ENCODE measurements at regions not wholly inside any gene's neighbourhood (a gene's known extent, or its start where the extent isn't known, plus 50 kb on each side); places are given as distances from the start of the nearest gene placed in this dataset.

GRCh38 chr2:120450196-120450820, 104.4 kb downstream of the INHBB start:
- peaks cover 100% of the 10 kb centered on the region for H3K27me3 Mint-ChIP-seq (ENCODE audit: low read depth)

More at GRCh38 chr2:120450196-120450820, 104.4 kb downstream of the INHBB start:
- no peak for DNase-seq
- no peak overlapping the region for H2BK12ac ChIP-seq (ENCODE audit: insufficient read length, low read depth, low read length)
- no peaks in the 10 kb centered on the region for H3K4me1 ChIP-seq (ENCODE audit: insufficient read depth, low read length)
- H2BK15ac ChIP-seq (ENCODE audit: low read depth, low read length) = no peak overlapping the region
- H3K18ac ChIP-seq (ENCODE audit: insufficient read length, low read depth, low read length) = no peak overlapping the region
- Mint-ChIP-seq H3K4me3 (no peak overlapping the region), H3K4me1 (peaks cover 0 to under 1% of the 10 kb centered on the region in 2 experiments; a peak in 2 of 4 replicates), H3K36me3 (ENCODE audit: insufficient read depth in 1 of 3, low read depth in 3 of 3) (no peaks in the 10 kb centered on the region), H3K27ac (no peak overlapping the region), H3K9me3 (no peaks in the 10 kb centered on the region; a peak in 1 of 5 replicates)
- no peaks in the 10 kb centered on the region for H3K79me2 ChIP-seq (ENCODE audit: insufficient read depth, low read length)
- no peak overlapping the region for H2BK20ac ChIP-seq (ENCODE audit: low read depth, low read length, poor library complexity, severe bottlenecking)
- H3T11ph ChIP-seq (ENCODE audit: low read length) = no peak overlapping the region
- H3K14ac ChIP-seq (ENCODE audit: insufficient read depth, low read length) = no peak overlapping the region
- no peaks in the 10 kb centered on the region for H3K79me1 ChIP-seq (ENCODE audit: insufficient read depth, low read depth, low read length, poor library complexity, severe bottlenecking)
- H2AFZ ChIP-seq (ENCODE audit: low read length) = no peak overlapping the region
- no peak overlapping the region for H3K56ac ChIP-seq (ENCODE audit: insufficient read length, low read depth, low read length)
- no peak overlapping the region for H2AK5ac ChIP-seq (ENCODE audit: insufficient read length, low read length)
- H3K27ac ChIP-seq (ENCODE audit: insufficient read length, low read depth, low read length) = no peak overlapping the region
- H4K5ac ChIP-seq (ENCODE audit: insufficient read length, low read depth, low read length) = no peak overlapping the region
- H2BK120ac ChIP-seq (ENCODE audit: low read depth, low read length, poor library complexity, severe bottlenecking) = no peak overlapping the region
- no peaks in the 10 kb centered on the region for H3K23me2 ChIP-seq (ENCODE audit: insufficient read length, low read depth, low read length, poor library complexity, severe bottlenecking)
- H2BK5ac ChIP-seq (ENCODE audit: insufficient read length, low read length) = no peak overlapping the region
- no peak overlapping the region for H3K4ac ChIP-seq (ENCODE audit: low read depth, low read length)
- no peak overlapping the region for H4K8ac ChIP-seq (replicated peaks; ENCODE audit: insufficient read length, low read depth, low read length)
- H4K91ac ChIP-seq (ENCODE audit: insufficient read length, low read depth, low read length) = no peak overlapping the region
- no peak overlapping the region for H3K9ac ChIP-seq (ENCODE audit: extremely low read depth, insufficient read length, low read length)
- TF ChIP-seq CTCF (conservative IDR thresholded peaks at IDR 0.05) = no peak
- no peak overlapping the region for H3K4me2 ChIP-seq (ENCODE audit: insufficient read depth, insufficient read length, low read length)
- WGBS (ENCODE audit: extremely low coverage, insufficient read length, low lambda C conversion rate) = no CpG with 5 or more reads among the region's 12 CpGs
- no peaks in the 10 kb centered on the region for H3K9me3 ChIP-seq (ENCODE audit: control insufficient read depth, low read depth, low read length)
- H3K23ac ChIP-seq (ENCODE audit: insufficient read length, low read depth, low read length) = no peak overlapping the region
- no peaks in the 10 kb centered on the region for H3K27me3 ChIP-seq (ENCODE audit: insufficient read depth, low read length)
- H4K20me1 ChIP-seq (ENCODE audit: control insufficient read depth, insufficient read depth, insufficient read length) = no peaks in the 10 kb centered on the region

All from H9 (cell line).